GM18873 (cell line): ENCODE measurements at regions not wholly inside any gene's neighbourhood (a gene's known extent, or its start where the extent isn't known, plus 50 kb on each side); places are given as distances from the start of the nearest gene placed in this dataset.

Experiments used
- ATAC-seq: cut with Tn5 transposase; IDR thresholded peaks from one replicate; pipeline ENCODE4 v1.9.1; 2021; ENCODE audit warnings: mild to moderate bottlenecking, moderate library complexity, moderate number of reproducible peaks; ENCODE audit not compliant: unreplicated experiment, low FRiP score

- ATAC-seq, result no peak
These were observed 107.8 kb upstream of the ESR1 start for GRCh38 chr6:151699719-151700118.

DNA sequence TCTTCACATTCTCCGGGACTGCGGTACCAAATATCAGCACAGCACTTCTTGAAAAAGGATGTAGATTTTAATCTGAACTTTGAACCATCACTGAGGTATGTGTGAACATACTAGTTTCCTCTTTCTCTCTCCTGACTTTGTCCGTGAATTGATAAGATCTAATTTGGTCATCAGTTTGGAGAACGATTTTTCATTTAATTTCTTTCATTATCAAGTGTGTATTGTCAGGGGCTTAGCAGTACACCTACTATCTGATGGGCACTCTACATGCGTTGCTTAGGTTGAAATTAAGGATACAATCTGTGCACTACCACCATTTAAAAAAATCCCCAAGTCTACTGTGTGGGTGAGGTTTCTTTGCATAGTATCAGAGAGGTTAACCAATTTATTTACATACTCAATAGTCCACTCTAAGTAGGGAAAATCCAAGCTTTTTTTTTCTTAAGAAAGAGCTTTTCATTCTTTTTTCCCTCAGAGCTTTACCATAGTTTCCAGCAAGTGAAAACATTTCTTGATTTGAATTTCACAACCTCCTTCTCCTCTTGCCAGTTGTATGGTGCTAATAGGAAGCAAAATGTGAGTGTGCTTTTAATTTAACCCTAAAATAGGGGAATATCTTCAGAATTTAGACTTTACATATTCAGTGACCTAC is 105.4 kb upstream of the ESR1 start:
- peak; percentile 84 for ATAC-seq

DNA sequence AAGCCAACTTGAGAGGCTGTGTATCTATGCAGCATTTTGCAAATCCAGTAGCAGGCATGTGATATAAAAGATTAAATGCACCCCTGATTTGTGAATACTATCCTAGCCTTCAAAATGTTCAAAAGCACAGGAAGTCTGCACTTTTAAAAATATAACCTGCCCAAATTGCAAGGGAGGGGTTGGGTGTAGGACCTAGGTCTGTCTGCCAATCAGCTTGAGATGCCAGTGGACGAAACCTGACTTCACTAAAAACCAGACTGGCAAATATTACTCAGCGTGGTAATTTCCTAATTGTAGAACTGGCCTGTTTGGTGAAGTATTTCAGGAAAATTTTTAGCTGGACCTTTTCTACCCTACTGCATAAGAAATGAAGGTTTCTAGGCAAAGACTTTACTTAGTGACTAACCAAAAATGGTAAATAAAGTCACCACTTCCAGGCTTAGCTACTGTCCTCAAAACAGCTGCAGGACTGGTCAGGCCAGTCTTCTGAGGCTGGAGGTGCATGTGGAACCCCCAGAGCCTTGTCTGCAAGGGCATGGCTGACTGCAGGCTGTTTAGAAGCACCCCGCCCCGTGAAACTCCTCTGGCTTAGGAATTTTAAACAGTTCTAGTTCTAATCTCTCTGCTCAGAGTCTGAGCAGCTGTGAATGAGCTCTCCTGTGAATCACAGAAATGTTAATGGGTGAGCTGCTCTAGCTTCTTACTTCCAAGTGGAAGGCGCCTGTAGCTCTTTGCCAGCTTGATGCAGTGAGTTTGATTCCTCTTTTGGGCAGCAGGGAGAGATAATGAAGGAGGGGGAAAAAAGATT is 104.4 kb upstream of the ESR1 start:
- peak; percentile 52 for ATAC-seq

DNA sequence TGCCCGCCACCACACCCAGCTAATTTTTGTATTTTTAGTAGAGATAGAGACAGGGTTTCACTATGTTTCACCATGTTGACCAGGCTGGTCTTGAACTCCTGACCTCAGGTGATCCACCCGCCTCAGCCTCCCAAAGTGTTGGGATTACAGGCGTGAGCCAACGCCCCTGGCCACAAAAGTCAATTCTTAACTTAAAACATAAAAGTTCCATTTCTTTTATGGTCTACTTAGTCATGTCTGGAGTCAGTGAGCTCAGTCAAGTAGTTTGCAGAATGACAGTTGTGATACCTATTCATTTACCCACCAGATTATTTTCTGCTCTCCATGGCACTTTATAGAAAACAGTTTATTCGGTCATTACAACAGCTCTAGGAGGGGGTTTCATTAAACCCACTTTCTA is 103.1 kb upstream of the ESR1 start:
- peak; percentile 32 for ATAC-seq

GRCh38 chr6:151705993-151706733 is 101.3 kb upstream of the ESR1 start:
- ATAC-seq, result no peak

DNA sequence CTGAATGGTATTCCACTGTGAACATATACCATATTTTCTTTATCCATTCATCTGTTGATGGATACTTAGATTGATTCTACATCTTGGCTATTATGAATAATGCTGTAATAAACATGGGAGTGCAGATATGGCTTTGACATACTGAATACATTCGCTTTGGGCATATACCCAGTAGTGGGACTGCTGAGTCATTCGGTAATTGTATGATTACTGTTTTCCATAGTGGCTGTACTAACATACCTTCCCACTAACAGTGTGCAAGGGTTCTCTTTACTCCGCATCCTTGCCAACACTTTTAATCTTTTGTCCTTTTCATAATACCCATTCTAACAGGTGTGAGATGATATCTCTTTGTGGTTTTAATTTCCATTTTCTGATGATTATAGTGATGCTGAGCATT is 98.2 kb upstream of the ESR1 start:
- no peak for ATAC-seq

GRCh38 chr6:151716526-151716932 is 91.0 kb upstream of the ESR1 start:
- ATAC-seq, result no peak

GRCh38 chr6:151719070-151719469 is 88.4 kb upstream of the ESR1 start:
- no peak for ATAC-seq

DNA sequence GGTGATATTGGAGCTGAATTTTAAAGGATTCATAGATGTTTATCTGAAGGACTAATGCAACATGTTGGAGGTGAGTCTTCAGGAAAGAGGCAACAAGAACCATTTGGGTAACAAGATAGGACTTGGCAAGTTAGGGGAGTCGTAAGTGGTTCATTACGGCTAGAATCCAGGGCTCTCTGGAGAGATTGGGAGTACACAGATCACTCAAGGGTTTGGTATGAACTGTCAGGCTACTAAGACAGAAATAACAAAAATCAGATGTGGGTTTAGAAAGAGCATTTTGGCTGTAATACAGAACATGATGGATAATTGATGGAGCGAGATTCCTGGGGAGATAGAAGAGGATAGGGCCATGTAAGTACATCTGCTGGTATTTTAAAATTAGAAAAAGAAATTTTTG is 86.3 kb upstream of the ESR1 start:
- no peak for ATAC-seq

DNA sequence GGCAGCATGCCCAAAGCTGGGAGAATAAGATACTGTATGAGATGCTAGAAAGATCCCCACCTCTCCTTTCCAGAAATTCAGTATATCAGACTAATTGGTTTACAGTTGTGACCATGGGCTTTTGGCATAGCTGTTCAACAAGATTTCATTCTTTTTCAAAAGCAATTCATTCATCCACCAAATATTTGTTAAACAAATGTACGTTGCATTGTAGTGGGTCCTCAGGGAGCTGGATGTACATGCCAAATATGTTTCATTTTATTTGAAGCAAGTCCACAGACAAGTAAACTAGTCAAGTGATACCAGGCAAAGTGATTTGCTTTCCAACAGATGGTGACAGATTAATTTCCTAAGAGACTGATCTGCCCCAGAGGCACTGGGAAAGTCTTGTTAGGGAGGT is 85.8 kb upstream of the ESR1 start:
- no peak for ATAC-seq

DNA sequence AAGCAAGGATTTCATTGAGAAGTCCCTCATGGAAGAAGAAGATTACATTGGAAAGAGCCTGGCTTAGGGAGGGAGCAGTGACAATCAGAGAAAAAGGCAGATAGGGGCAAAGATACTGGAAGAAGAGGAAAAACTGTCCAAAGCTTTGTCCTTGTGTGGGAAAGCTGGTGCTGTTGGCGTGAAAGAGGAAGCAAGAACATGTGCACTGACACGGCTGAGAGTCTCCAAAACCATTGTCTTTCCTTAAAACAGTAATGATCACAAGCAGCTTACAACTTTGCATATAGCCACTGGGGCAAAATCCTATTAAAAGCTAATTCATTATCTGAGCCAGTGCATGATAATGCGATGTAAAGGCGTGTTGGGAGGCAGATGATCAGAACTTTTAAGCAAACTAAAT is 85.1 kb upstream of the ESR1 start:
- ATAC-seq, result peak; percentile 45

- peak; percentile 82 for ATAC-seq
These were observed 84.3 kb upstream of the ESR1 start for GRCh38 chr6:151723152-151723551.

DNA sequence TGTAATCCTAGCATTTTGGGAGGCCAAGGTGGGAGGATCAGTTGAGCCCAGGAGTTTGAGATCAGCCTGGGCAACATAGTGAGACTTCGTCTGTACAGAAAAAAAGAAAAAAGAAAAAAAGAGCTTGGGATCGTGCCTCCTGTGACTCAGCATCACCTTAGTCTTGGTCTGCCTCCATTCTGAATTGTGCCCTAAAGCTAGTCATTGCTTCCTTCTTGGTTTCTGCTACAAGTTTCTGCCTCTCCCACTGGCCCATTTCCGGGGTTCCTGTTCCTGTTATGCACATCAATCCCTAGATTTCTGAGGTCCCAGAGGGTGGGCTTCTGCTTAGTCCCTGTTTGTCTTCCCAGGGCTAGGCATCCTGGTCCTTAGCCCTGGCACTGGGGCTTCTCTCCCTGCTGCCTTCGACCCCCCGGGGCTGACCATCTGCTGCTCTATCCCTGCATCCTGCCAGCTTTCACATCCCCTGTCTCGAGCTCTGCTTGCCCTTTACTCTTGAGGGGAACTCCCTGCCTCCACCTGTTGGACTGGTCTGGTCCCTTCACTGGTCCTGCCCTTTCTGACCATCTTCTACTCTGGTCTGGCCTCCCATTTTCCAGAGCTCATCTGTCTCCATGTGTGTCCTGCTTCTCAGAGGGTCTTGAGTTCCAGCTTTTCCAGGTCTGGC is 77.5 kb upstream of the ESR1 start:
- no peak for ATAC-seq

DNA sequence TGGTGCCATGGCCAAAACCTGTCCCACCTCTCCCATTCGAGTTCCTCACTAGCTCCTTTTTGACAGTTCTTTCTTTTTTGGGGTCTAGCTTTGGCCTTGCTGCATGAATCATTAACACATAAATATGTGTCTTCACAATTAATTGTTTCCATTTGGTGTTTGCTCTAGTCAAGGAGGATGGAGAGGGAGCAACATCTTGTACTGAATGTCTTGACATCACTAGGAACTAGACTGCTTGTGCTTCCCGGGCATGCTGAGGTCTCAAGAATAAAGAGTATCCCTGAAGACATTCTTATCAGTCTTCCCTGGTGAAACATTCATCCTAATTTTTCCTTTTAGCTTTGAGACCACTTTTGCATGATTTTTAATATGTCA is 77.0 kb upstream of the ESR1 start:
- ATAC-seq, result no peak

DNA sequence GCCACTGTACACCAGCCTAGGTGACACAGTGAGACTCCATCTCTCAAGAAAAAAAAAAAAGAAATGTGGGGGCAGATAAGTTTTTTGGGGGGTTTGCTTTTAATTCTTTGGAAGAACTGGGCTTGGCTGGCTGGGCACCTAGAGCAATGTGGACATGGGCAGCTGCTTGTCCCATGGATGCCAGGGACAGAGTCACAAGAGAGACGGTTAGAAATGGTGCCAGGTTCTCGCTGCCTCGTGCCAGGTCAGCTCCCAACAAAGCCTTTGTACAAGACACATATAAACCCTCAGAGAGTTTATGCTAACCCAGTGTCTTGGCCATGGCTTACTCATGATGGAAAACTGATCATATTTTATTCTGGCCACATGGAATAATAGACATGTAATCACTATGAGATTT is 76.2 kb upstream of the ESR1 start:
- no peak for ATAC-seq

GRCh38 chr6:151733680-151734320 is 73.7 kb upstream of the ESR1 start:
- no peak for ATAC-seq

DNA sequence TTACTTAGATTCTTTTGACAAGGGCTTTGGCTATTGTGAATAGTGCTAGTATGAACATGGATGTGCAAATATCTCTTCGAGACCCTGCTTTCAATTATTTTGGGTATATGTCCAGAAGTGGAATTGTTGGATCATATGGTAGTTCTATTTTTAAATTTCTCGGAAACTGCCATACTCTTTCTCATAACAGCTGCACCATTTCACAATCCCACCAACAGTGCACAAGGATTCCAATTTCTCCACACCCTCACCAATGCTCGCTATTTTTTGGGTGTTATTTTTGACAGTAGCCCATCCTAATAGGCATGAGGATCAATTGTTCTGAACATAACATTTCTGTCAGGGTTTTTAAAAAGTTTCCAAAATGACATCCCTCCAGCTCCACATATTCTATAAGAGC is 69.2 kb upstream of the ESR1 start:
- ATAC-seq, result no peak

DNA sequence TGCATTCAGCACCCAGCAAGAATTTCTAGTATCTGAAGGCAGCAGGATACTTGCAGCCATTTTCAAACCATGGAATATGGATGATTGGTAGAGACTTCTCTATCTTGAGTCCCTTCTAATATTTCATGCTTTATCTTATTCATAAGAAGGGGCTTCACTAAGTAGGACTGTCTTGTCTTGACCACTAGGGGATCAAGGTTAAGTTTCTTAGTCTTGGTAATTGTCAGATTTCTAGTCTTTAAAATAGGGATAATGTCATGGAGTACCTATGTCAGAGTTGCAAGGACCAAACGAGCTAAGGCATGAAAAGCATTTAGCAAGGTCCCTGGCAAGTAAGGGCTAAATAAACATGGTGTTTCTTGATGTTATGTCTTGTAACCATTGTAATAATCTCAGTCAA is 68.5 kb upstream of the ESR1 start:
- ATAC-seq, result no peak

DNA sequence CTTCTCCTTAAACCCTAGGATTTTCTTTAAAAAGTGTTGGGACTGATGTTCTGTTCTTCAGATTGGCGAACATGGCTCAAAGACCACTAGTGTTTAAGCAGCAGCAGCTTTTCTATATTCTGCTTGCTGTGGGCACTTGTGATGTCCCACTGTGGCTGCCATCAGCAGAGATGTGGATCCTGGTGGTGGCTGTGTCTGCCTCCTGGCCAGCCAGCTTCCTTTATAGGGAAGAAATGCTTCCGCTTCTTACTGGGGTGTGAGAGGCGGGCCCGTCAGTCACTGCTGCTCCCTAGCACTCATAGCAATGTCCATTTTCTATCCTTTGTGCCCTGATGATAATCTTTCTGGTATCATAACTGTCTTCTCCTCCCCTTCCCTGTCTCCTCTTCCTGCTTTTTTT is 66.7 kb upstream of the ESR1 start:
- no peak for ATAC-seq

DNA sequence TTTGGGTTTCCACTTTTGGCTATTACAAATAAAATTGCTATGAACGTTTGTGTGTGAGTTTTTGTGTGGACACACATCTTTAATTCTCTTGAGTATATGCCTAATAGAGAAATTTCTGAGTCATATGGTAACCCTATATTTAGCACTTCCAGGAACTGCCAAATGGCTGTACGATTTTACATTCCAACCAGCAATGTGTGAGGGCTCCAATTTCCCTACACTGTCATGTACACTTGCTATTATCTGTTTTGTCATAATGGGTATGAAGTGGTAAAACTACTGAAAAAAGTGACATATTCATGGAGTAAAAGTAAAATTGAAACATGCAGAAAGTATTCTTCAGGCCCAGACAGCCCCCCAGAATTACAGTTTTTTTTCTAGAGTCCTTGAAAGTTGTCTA is 59.6 kb upstream of the ESR1 start:
- ATAC-seq, result no peak

- no peak for ATAC-seq
These were observed 58.1 kb upstream of the ESR1 start for GRCh38 chr6:151749341-151749740.
